Naive thymus-derived CD4-positive, alpha-beta T cell (primary cell): ENCODE measurements at regions not wholly inside any gene's neighbourhood (a gene's known extent, or its start where the extent isn't known, plus 50 kb on each side); places are given as distances from the start of the nearest gene placed in this dataset.
"Not testable (repeated sequence)": the region's sequence is repeated elsewhere in the genome, so short reads cannot be mapped to it uniquely, and the experiment has no call there.

ENCODE experiments used
- ATAC-seq: fragments of 150-1000 bp; cut with Tn5 transposase; 2 replicates; pipeline ENCODE4 v1.10.0; 2021; ENCODE audit warnings: mild to moderate bottlenecking, moderate library complexity
- CTCF ChIA-PET: fragments of 350-600 bp; sonication (Branson Sonifier 250); formaldehyde crosslinking; loops from one replicate; lab custom pipeline; 2021; ENCODE audit warnings: antibody characterized with exemption; lab: Charles Lee
- POLR2A ChIA-PET: fragments of 350-600 bp; sonication (Branson Sonifier 250); formaldehyde crosslinking; loops from one replicate; lab custom pipeline; 2021; ENCODE audit warnings: antibody characterized with exemption, inconsistent platforms; lab: Charles Lee
- DNase-seq, 9 donors: peaks; one replicate each; pipeline versions ENCODE4 v3.0.0 to v3.0.0-alpha.2; 2020 to 2022; ENCODE audit warnings: mixed read lengths in 1 of 9
- H3K27ac ChIP-seq: one replicate; pipeline ENCODE4 v1.7.0; 2013; ENCODE audit warnings: mild to moderate bottlenecking, low read depth, low read length, moderate library complexity
- H3K27me3 ChIP-seq, 2 donors: one replicate each; pipeline ENCODE4 v1.7.0; 2013; ENCODE audit warnings: low read length in 2 of 2, mild to moderate bottlenecking in 2 of 2, moderate library complexity in 2 of 2; ENCODE audit not compliant: control insufficient read depth in 2 of 2, insufficient read depth in 2 of 2
- H3K36me3 ChIP-seq, 3 experiments: 1 replicate in 2 of 3; 2 replicates in 1 of 3; pipeline ENCODE4 v1.7.0; 2013; ENCODE audit warnings: low read length in 3 of 3, mild to moderate bottlenecking in 3 of 3, moderate library complexity in 1 of 3; ENCODE audit not compliant: insufficient read depth in 3 of 3, control insufficient read depth in 2 of 3
- H3K4me1 ChIP-seq, 2 donors: one replicate each; pipeline ENCODE4 v1.7.0; 2013; ENCODE audit warnings: low read length in 2 of 2, mild to moderate bottlenecking in 2 of 2, moderate library complexity in 1 of 2; ENCODE audit not compliant: control insufficient read depth in 2 of 2, insufficient read depth in 2 of 2
- H3K4me3 ChIP-seq: 2 replicates; pipeline ENCODE4 v1.7.0; 2013; ENCODE audit warnings: mild to moderate bottlenecking, low read length
- H3K9me3 ChIP-seq, 3 experiments: 1 replicate in 2 of 3; 2 replicates in 1 of 3; pipeline ENCODE4 v1.7.0; 2013; ENCODE audit warnings: low read length in 3 of 3; ENCODE audit not compliant: control insufficient read depth in 2 of 3
- H3K27ac Mint-ChIP-seq, 9 donors: one replicate each; pipeline ENCODE4 v1.8.0; 2020 to 2022; ENCODE audit warnings: mixed read lengths in 9 of 9, mild to moderate bottlenecking in 8 of 9, moderate library complexity in 5 of 9, inconsistent platforms in 2 of 9
- H3K27me3 Mint-ChIP-seq, 5 donors: one replicate each; pipeline ENCODE4 v1.8.0; 2021 to 2022; ENCODE audit warnings: mixed read lengths in 5 of 5, mild to moderate bottlenecking in 1 of 5
- H3K36me3 Mint-ChIP-seq, 5 donors: one replicate each; pipeline ENCODE4 v1.8.0; 2020 to 2022; ENCODE audit warnings: mixed read lengths in 5 of 5, mild to moderate bottlenecking in 3 of 5, inconsistent platforms in 1 of 5
- H3K4me1 Mint-ChIP-seq, 7 donors: one replicate each; pipeline ENCODE4 v1.8.0; 2020 to 2022; ENCODE audit warnings: mixed read lengths in 7 of 7, mild to moderate bottlenecking in 3 of 7, inconsistent platforms in 1 of 7
- H3K4me3 Mint-ChIP-seq, 10 donors: one replicate each; pipeline ENCODE4 v1.8.0; 2020 to 2022; ENCODE audit warnings: mild to moderate bottlenecking in 10 of 10, mixed read lengths in 10 of 10, moderate library complexity in 6 of 10, inconsistent platforms in 2 of 10
- H3K9me3 Mint-ChIP-seq, 11 donors: one replicate each; pipeline ENCODE4 v1.8.0; 2020 to 2022; ENCODE audit warnings: mixed read lengths in 11 of 11, mild to moderate bottlenecking in 4 of 11, inconsistent platforms in 1 of 11, moderate library complexity in 1 of 11
- intact Hi-C, 2 donors: fragments of 100-400 bp; cut with micrococcal nuclease; formaldehyde crosslinking; loops; one replicate each; pipeline ENCODE4 v1.15.1; 2023

- DNase-seq, CTCF ChIA-PET, H3K4me3 Mint-ChIP-seq, H3K9me3 ChIP-seq, H3K4me3 ChIP-seq, H3K27ac ChIP-seq, intact Hi-C loops, H3K27ac Mint-ChIP-seq, POLR2A ChIA-PET, H3K36me3 Mint-ChIP-seq, H3K27me3 ChIP-seq, ATAC-seq, H3K4me1 ChIP-seq, H3K4me1 Mint-ChIP-seq, H3K27me3 Mint-ChIP-seq, H3K36me3 ChIP-seq, H3K9me3 Mint-ChIP-seq: not testable (repeated sequence)
These were observed 420.5 kb upstream of the TPTE start for GRCh38 chr21:10100873-10101272.

- H3K4me1 ChIP-seq, POLR2A ChIA-PET, H3K27me3 ChIP-seq, H3K27me3 Mint-ChIP-seq, ATAC-seq, H3K27ac ChIP-seq, H3K27ac Mint-ChIP-seq, intact Hi-C loops, H3K4me3 Mint-ChIP-seq, H3K36me3 ChIP-seq, H3K9me3 ChIP-seq, DNase-seq, H3K36me3 Mint-ChIP-seq, CTCF ChIA-PET, H3K4me1 Mint-ChIP-seq, H3K9me3 Mint-ChIP-seq, H3K4me3 ChIP-seq: not testable (repeated sequence)
These were observed 402.0 kb upstream of the TPTE start for GRCh38 chr21:10119342-10119741.

DNA sequence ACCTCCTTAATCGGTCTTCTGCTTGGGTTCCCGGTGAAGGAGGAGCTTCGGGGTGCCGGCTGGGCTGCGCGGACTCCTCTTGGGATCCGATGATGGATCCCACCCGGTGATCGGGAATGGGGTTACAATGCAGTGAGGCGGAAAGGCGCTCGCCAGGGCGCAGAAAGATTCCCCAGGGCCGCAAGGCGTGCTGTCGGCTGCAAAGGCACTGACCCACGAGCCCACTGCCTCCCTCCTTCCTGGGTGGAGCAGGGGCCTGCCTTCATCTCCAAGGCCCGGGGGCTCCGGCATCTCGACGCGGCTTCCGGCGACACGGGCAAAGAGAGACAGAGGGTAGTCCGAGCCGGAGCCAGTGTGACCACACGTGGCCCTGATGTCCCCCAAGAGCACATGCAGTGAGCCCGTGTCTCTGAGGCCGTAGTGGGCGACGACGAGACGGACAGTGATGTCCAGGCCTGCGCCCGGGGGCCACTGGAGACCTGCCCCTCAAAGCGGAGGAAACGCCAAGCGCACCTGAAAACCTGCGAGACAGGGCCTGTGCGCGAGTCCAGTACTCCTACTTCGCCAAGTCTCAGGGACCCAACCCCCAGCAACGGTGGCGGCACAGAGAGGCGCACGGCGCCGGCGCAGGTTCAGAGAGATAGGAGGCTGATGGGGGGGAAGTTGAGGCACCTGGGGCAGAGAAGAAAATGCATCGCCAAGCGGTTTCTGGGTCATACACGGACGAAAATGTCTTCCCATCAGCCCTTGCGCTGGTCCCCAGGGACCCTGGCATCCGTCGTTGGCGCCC lies 401.4 kb upstream of the TPTE start:
- H3K4me3 Mint-ChIP-seq, H3K27me3 ChIP-seq, POLR2A ChIA-PET, H3K36me3 ChIP-seq, H3K4me3 ChIP-seq, H3K4me1 ChIP-seq, CTCF ChIA-PET, H3K9me3 Mint-ChIP-seq, H3K27me3 Mint-ChIP-seq, DNase-seq, H3K36me3 Mint-ChIP-seq, H3K27ac Mint-ChIP-seq, H3K27ac ChIP-seq, ATAC-seq, H3K9me3 ChIP-seq, intact Hi-C loops, H3K4me1 Mint-ChIP-seq: not testable (repeated sequence)

DNA sequence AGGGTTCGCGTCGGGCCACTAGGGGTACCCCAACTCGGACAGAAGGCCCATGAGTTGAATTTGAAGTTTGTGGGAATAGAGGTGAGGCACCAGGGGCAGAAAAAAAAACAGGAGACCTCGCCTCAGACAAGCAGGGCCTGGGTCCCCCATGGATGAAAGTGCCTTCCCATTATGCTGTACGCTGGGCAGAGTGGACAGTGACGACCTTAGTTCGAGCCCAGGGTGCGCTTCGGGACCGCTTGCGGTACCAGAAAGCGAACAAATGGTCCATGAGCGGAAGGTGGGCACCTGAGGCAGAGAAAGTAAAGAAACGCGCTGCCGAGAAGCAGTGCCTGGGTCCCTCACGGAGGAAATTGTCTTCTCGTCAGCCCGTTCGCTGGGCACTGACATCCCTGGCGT lies 400.8 kb upstream of the TPTE start:
- ATAC-seq, H3K4me3 Mint-ChIP-seq, POLR2A ChIA-PET, H3K36me3 Mint-ChIP-seq, H3K9me3 Mint-ChIP-seq, H3K27me3 Mint-ChIP-seq, H3K27ac ChIP-seq, DNase-seq, CTCF ChIA-PET, H3K4me3 ChIP-seq, H3K36me3 ChIP-seq, H3K27ac Mint-ChIP-seq, H3K4me1 ChIP-seq, H3K9me3 ChIP-seq, H3K4me1 Mint-ChIP-seq, intact Hi-C loops, H3K27me3 ChIP-seq: not testable (repeated sequence)

DNA sequence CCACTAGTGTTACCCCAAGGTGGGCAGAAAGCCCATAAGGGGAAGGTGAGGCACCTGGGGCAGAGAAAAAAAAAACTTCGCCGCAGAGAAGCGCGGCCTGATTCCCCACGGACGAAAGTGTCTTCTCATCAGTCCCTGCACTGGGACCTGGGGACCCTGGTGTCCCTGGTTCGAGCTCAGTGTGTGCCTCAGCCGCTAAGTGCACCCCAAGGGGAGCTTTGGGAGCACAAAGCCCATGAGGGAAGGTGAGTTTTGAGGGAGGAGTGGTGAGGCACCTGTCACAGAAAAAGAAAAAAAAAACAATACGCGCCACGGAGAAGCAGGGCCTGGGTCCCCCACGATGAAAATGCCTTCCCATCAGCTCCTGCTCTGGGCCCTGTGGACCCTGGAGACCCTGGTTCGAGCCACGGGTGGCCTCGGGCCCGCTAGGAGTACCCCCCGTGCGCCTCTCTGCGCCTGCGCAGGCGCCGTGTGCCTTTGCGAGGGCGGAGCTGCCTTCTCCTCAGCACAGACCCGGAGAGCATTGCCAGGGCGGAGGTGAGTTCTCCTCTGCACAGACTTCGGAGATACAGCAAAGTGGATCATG lies 400.3 kb upstream of the TPTE start:
- not testable (repeated sequence) for H3K36me3 Mint-ChIP-seq, H3K9me3 ChIP-seq

DNA sequence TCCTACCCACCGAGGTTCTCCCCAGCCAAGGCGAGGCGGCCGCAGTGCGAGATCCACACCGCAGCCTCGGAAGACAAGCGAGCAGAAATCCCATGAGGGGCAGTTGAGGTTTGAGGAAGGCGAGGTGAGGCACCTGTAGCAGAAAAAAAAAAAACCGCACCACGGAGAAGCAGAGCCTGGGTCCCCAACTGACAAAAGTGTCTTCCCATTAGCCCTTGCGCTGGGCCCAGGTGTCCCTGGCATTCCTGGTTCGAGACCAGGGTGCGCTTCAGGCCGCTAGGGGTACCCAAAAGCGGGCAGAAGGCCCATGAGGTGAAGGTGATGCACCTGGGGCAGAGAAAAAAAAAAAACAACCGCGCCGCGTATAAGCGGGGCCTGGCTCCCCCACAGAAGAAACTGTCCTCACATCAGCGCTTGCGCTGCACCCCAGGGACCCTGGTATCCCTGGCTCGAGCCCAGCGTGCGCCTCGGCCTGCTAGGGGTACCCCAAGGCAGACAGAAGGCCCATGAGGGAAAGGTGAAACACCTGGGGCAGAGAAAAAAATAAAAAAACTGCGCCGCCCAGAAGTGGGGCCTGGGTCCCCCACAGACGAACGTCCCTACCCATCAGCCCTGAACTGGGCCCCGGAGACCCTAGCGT lies 399.4 kb upstream of the TPTE start:
- POLR2A ChIA-PET, H3K4me1 Mint-ChIP-seq: not testable (repeated sequence)

More for the DNA sequence above, 400.3 kb upstream of the TPTE start:
- DNase-seq, intact Hi-C loops, H3K9me3 Mint-ChIP-seq, H3K27ac Mint-ChIP-seq, H3K4me1 ChIP-seq, H3K4me3 Mint-ChIP-seq, H3K27ac ChIP-seq, H3K27me3 ChIP-seq, ATAC-seq, POLR2A ChIA-PET, H3K4me3 ChIP-seq, CTCF ChIA-PET, H3K27me3 Mint-ChIP-seq, H3K4me1 Mint-ChIP-seq, H3K36me3 ChIP-seq: not testable (repeated sequence)

More for the DNA sequence above, 399.4 kb upstream of the TPTE start:
- H3K27ac Mint-ChIP-seq, H3K9me3 ChIP-seq, CTCF ChIA-PET, H3K27me3 Mint-ChIP-seq, H3K9me3 Mint-ChIP-seq, DNase-seq, intact Hi-C loops, H3K27me3 ChIP-seq, H3K27ac ChIP-seq, H3K4me3 ChIP-seq, H3K4me1 ChIP-seq, H3K36me3 ChIP-seq, H3K4me3 Mint-ChIP-seq, ATAC-seq, H3K36me3 Mint-ChIP-seq: not testable (repeated sequence)
